HUES48 (cell line): ENCODE measurements at regions not wholly inside any gene's neighbourhood (a gene's known extent, or its start where the extent isn't known, plus 50 kb on each side); places are given as distances from the start of the nearest gene placed in this dataset.

Source experiments
- H3K27ac ChIP-seq: one replicate; pipeline ENCODE4 v1.7.0; 2013; ENCODE audit warnings: low read depth, low read length, inconsistent platforms
- H3K27me3 ChIP-seq: 2 replicates; pipeline ENCODE4 v1.6.1; 2013; ENCODE audit warnings: mild to moderate bottlenecking, low read length; ENCODE audit not compliant: control insufficient read depth, insufficient read depth
- H3K36me3 ChIP-seq: 2 replicates; pipeline ENCODE4 v1.6.1; 2013; ENCODE audit warnings: low read length; ENCODE audit not compliant: control insufficient read depth, insufficient read depth
- H3K4me1 ChIP-seq: 2 replicates; pipeline ENCODE4 v1.6.1; 2013; ENCODE audit warnings: mild to moderate bottlenecking, low read length; ENCODE audit not compliant: control insufficient read depth, insufficient read depth
- H3K4me3 ChIP-seq: 2 replicates; pipeline ENCODE4 v1.5.1; 2013; ENCODE audit warnings: mild to moderate bottlenecking, low read depth, low read length
- H3K9ac ChIP-seq: 2 replicates; pipeline ENCODE4 v1.6.1; 2013; ENCODE audit warnings: mild to moderate bottlenecking, low read depth, low read length, moderate library complexity
- H3K9me3 ChIP-seq: 2 replicates; pipeline ENCODE4 v1.6.1; 2013; ENCODE audit warnings: low read length; ENCODE audit not compliant: control insufficient read depth, insufficient read depth

GRCh38 chr3:23653647-23654525 is 151.9 kb upstream of the UBE2E1 start:
- Histone ChIP-seq H3K36me3 (no peaks in the 10 kb centered on the region), H3K27me3 (no peaks in the 10 kb centered on the region), H3K9ac (no peak overlapping the region), H3K4me1 (peaks cover 11% of the 10 kb centered on the region; the same call in 1 of the 2 replicates), H3K9me3 (no peaks in the 10 kb centered on the region), H3K4me3 (no peak overlapping the region), H3K27ac (no peak overlapping the region)

- H3K4me1 ChIP-seq: peaks cover 6% of the 10 kb centered on the region; the same call in 1 of the 2 replicates
These were observed 151.2 kb upstream of the UBE2E1 start for GRCh38 chr3:23654571-23654970.

GRCh38 chr3:23655749-23656148 is 150.0 kb upstream of the UBE2E1 start:
- H3K9ac ChIP-seq: no peak overlapping the region
- no peak overlapping the region for H3K27ac ChIP-seq
- no peaks in the 10 kb centered on the region for H3K9me3 ChIP-seq
- no peak overlapping the region for H3K4me3 ChIP-seq
- no peaks in the 10 kb centered on the region for H3K27me3 ChIP-seq
- H3K4me1 ChIP-seq: no peaks in the 10 kb centered on the region
- H3K36me3 ChIP-seq: no peaks in the 10 kb centered on the region

More at GRCh38 chr3:23654571-23654970, 151.2 kb upstream of the UBE2E1 start:
- Histone ChIP-seq H3K27me3 (no peaks in the 10 kb centered on the region), H3K9ac (no peak overlapping the region), H3K36me3 (no peaks in the 10 kb centered on the region), H3K4me3 (no peak overlapping the region), H3K27ac (no peak overlapping the region), H3K9me3 (no peaks in the 10 kb centered on the region)

GRCh38 chr3:23656199-23656598 is 149.6 kb upstream of the UBE2E1 start:
- H3K27me3 ChIP-seq: no peaks in the 10 kb centered on the region
- H3K9ac ChIP-seq: no peak overlapping the region
- H3K4me1 ChIP-seq: no peaks in the 10 kb centered on the region
- H3K27ac ChIP-seq: no peak overlapping the region
- H3K9me3 ChIP-seq: no peaks in the 10 kb centered on the region
- H3K36me3 ChIP-seq: no peaks in the 10 kb centered on the region
- H3K4me3 ChIP-seq: no peak overlapping the region

- Histone ChIP-seq H3K9me3 (no peaks in the 10 kb centered on the region), H3K27me3 (no peaks in the 10 kb centered on the region), H3K9ac (no peak overlapping the region), H3K4me3 (no peak overlapping the region), H3K27ac (no peak overlapping the region), H3K4me1 (no peaks in the 10 kb centered on the region), H3K36me3 (no peaks in the 10 kb centered on the region)
These were observed 148.9 kb upstream of the UBE2E1 start for GRCh38 chr3:23656821-23657220.

- Histone ChIP-seq H3K27me3 (no peaks in the 10 kb centered on the region), H3K9ac (no peak overlapping the region), H3K9me3 (no peaks in the 10 kb centered on the region), H3K36me3 (no peaks in the 10 kb centered on the region), H3K27ac (no peak overlapping the region), H3K4me3 (no peak overlapping the region), H3K4me1 (no peaks in the 10 kb centered on the region)
These were observed 148.1 kb upstream of the UBE2E1 start for GRCh38 chr3:23657647-23658046.

- Histone ChIP-seq H3K27me3 (no peaks in the 10 kb centered on the region), H3K27ac (no peak overlapping the region), H3K9ac (no peak overlapping the region), H3K4me1 (no peaks in the 10 kb centered on the region), H3K4me3 (no peak overlapping the region), H3K36me3 (no peaks in the 10 kb centered on the region), H3K9me3 (no peaks in the 10 kb centered on the region)
These were observed 146.5 kb upstream of the UBE2E1 start for GRCh38 chr3:23659274-23659673.

GRCh38 chr3:23659840-23660430 is 145.8 kb upstream of the UBE2E1 start:
- Histone ChIP-seq H3K27me3 (no peaks in the 10 kb centered on the region), H3K4me3 (no peak overlapping the region), H3K36me3 (no peaks in the 10 kb centered on the region), H3K9me3 (no peaks in the 10 kb centered on the region), H3K4me1 (no peaks in the 10 kb centered on the region), H3K9ac (no peak overlapping the region), H3K27ac (no peak overlapping the region)

GRCh38 chr3:23662079-23662617 is 143.6 kb upstream of the UBE2E1 start:
- no peaks in the 10 kb centered on the region for H3K36me3 ChIP-seq
- no peaks in the 10 kb centered on the region for H3K4me1 ChIP-seq
- no peak overlapping the region for H3K27ac ChIP-seq
- no peak overlapping the region for H3K4me3 ChIP-seq
- no peaks in the 10 kb centered on the region for H3K27me3 ChIP-seq
- no peak overlapping the region for H3K9ac ChIP-seq
- no peaks in the 10 kb centered on the region for H3K9me3 ChIP-seq

- Histone ChIP-seq H3K36me3 (no peaks in the 10 kb centered on the region), H3K4me1 (no peaks in the 10 kb centered on the region), H3K9ac (no peak overlapping the region), H3K9me3 (no peaks in the 10 kb centered on the region), H3K27ac (no peak overlapping the region), H3K27me3 (no peaks in the 10 kb centered on the region), H3K4me3 (no peak overlapping the region)
These were observed 142.5 kb upstream of the UBE2E1 start for GRCh38 chr3:23663246-23663645.

GRCh38 chr3:23663661-23664186 is 142.0 kb upstream of the UBE2E1 start:
- Histone ChIP-seq H3K9ac (no peak overlapping the region), H3K36me3 (no peaks in the 10 kb centered on the region), H3K27me3 (no peaks in the 10 kb centered on the region), H3K27ac (no peak overlapping the region), H3K4me3 (no peak overlapping the region), H3K9me3 (no peaks in the 10 kb centered on the region), H3K4me1 (no peaks in the 10 kb centered on the region)
